Peyer's patch (tissue), 4 donors: ENCODE measurements at regions not wholly inside any gene's neighbourhood (a gene's known extent, or its start where the extent isn't known, plus 50 kb on each side); places are given as distances from the start of the nearest gene placed in this dataset.

Experiments
- DNase-seq, 3 donors: peaks; one replicate each; pipeline ENCODE4 v3.0.0-alpha.2; 2017 to 2019
- H3K27ac ChIP-seq, 4 donors: fragments of 200-600 bp; sonication (generic); one replicate each; pipeline ENCODE4 v1.5.1; 2016 to 2019
- H3K27me3 ChIP-seq, 2 donors: fragments of 200-600 bp; sonication (generic); one replicate each; pipeline ENCODE4 v1.5.1; 2019
- H3K36me3 ChIP-seq, 3 donors: fragments of 200-600 bp; sonication (generic); one replicate each; pipeline ENCODE4 v1.5.1; 2016 to 2019
- H3K4me1 ChIP-seq, 4 donors: fragments of 200-600 bp; sonication (generic); one replicate each; pipeline ENCODE4 v1.5.1; 2016 to 2019
- H3K4me3 ChIP-seq, 4 donors: fragments of 200-600 bp; sonication (generic); 1 replicate in 3 of 4; 2 replicates in 1 of 4; pipeline ENCODE4 v1.5.1; 2016 to 2019; ENCODE audit warnings: mild to moderate bottlenecking in 1 of 4
- H3K9me3 ChIP-seq, 4 donors: fragments of 200-600 bp; sonication (generic); one replicate each; pipeline ENCODE4 v1.5.1; 2016 to 2019; ENCODE audit warnings: mild to moderate bottlenecking in 1 of 4
- POLR2A ChIP-seq, 2 donors: fragments of 450-650 bp; IDR thresholded peaks; one replicate each; pipeline ENCODE4 v1.5.1; 2017; ENCODE audit warnings: antibody characterized with exemption in 2 of 2, mild to moderate bottlenecking in 2 of 2, moderate library complexity in 2 of 2
- TF ChIP-seq, protein P1 (sequence below), 6 experiments: fragments of 450-650 bp in 4 of 6; fragments of 200-600 bp in 2 of 6; sonication (generic) in 1 of 6; IDR thresholded peaks; one replicate each; pipeline ENCODE4 v1.5.1; 2017 to 2019; ENCODE audit warnings: antibody characterized with exemption in 6 of 6, mild to moderate bottlenecking in 3 of 6, moderate library complexity in 1 of 6

DNA sequence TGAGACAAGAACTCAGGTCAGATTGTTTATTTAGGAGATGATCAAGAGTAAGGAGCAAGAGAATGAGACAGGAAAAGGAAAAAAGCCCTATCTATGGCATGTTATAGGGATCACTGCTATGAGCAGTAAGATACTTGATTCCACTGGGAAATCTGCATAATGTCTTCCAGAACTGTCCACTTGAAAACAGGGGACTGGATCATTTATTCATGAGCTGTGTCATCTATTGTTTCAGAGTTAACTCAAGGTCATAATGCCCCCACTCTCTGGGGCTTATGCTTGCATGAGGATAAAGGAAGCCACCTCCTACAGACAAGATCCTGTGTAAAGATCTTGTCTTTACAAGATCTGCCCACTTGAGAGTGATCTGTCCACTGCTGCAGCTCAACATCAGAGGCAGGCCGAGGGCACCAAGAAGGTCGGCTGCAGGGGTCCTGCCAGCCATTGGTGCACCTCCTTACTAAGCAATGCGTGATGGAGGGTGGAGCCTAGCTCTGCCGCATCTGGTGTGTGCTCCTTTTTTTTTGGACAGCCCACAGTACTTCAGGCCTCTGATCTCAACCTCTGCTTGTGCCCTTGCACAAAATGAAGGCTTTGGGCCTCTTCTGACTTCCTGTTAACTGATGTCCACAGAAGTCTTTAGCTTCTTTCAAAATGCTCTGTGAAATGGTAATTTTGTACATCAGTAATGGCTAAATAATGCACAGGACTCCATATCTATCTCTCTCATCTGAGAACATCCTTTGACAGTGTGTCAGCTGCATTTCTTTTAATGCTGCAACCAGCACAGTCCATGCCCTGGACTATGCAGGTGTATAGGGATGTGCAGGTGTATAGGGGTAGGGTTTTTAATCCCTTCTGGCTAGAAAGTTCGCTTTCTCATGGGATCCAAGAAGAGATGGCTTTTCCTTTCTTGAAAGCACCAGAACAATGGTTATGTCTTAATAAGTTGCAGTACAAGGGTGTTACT is 95.9 kb upstream of the TRPC3 start:
- no peaks in the 10 kb centered on the region for H3K9me3 ChIP-seq
- no peaks in the 10 kb centered on the region for H3K27me3 ChIP-seq
- H3K4me3 ChIP-seq: no peak overlapping the region
- DNase-seq: no peak
- H3K4me1 ChIP-seq: no peaks in the 10 kb centered on the region
- H3K27ac ChIP-seq: no peak overlapping the region
- H3K36me3 ChIP-seq: no peaks in the 10 kb centered on the region
- TF ChIP-seq, protein P1, sequence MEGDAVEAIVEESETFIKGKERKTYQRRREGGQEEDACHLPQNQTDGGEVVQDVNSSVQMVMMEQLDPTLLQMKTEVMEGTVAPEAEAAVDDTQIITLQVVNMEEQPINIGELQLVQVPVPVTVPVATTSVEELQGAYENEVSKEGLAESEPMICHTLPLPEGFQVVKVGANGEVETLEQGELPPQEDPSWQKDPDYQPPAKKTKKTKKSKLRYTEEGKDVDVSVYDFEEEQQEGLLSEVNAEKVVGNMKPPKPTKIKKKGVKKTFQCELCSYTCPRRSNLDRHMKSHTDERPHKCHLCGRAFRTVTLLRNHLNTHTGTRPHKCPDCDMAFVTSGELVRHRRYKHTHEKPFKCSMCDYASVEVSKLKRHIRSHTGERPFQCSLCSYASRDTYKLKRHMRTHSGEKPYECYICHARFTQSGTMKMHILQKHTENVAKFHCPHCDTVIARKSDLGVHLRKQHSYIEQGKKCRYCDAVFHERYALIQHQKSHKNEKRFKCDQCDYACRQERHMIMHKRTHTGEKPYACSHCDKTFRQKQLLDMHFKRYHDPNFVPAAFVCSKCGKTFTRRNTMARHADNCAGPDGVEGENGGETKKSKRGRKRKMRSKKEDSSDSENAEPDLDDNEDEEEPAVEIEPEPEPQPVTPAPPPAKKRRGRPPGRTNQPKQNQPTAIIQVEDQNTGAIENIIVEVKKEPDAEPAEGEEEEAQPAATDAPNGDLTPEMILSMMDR (IDR thresholded peaks at IDR 0.05): no peak
- no peak for TF ChIP-seq POLR2A (IDR thresholded peaks at IDR 0.05)

DNA sequence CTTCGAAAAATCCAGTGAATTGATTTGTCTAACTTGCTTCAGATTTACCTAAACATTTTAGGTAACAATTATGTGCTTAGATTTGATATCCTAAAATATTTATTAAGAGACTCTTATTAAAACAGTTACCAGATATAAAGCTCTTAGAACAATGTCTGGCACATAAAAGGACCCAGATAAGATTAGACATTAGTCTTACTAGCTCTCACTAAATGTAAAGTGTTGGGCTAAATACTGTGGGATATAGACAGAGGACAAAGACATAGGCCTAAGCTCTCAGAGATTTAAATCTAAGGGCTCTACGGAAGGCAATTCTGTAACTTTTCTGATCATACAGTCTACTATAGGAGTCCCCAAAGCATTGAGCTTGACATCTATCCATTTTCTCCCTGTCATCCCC is 94.4 kb upstream of the TRPC3 start:
- no peak for DNase-seq
- Histone ChIP-seq H3K27me3 (no peaks in the 10 kb centered on the region), H3K36me3 (no peaks in the 10 kb centered on the region), H3K4me3 (no peak overlapping the region), H3K27ac (no peak overlapping the region), H3K4me1 (no peaks in the 10 kb centered on the region), H3K9me3 (no peaks in the 10 kb centered on the region)
- TF ChIP-seq, protein P1 (IDR thresholded peaks at IDR 0.05): no peak
- no peak for TF ChIP-seq POLR2A (IDR thresholded peaks at IDR 0.05)

DNA sequence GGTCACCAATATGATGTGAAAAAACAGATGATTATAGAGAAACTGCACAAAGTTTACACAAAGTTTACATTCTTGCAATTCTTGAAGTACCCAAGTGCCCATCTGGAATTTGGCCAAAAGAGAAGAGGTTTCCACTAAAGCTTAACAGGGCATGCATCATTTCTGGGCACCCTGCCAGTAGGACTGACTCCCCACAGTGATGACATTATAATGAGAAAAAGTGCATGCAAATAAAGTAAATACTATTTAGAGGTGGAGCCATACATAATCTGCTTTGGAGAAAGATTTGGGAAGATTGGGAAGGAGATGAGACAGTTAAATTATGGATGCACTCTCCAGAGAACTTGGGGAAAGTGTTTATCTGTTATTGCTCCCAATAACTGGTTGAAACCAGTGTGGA is 93.7 kb upstream of the TRPC3 start:
- Histone ChIP-seq H3K27ac (no peak overlapping the region), H3K36me3 (no peaks in the 10 kb centered on the region), H3K4me1 (no peaks in the 10 kb centered on the region), H3K27me3 (no peaks in the 10 kb centered on the region), H3K4me3 (no peak overlapping the region), H3K9me3 (no peaks in the 10 kb centered on the region)
- DNase-seq: no peak
- TF ChIP-seq, protein P1 (IDR thresholded peaks at IDR 0.05): no peak
- no peak for TF ChIP-seq POLR2A (IDR thresholded peaks at IDR 0.05)

DNA sequence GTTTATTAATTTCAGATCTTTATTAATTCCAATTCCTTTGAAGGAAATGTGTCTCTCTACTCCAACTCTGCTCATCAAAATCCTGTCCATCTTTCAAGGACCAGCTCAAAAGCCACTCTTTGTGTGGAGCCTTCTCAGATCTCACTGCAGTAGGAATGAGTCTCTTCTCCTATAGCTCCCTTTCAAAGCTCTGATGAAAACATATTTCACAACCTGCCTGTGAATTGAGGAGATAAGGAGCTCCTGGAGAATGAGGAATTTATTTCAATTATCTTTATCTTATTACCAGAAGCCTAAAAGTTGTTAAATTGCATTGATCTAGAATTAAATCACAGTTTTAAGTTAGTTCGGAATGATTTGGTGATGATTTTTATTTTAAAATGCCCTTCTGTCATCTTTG is 92.6 kb upstream of the TRPC3 start:
- no peaks in the 10 kb centered on the region for H3K9me3 ChIP-seq
- no peak for TF ChIP-seq POLR2A (IDR thresholded peaks at IDR 0.05)
- TF ChIP-seq, protein P1 (IDR thresholded peaks at IDR 0.05): no peak
- no peak overlapping the region for H3K4me3 ChIP-seq
- no peak overlapping the region for H3K27ac ChIP-seq
- no peak for DNase-seq
- no peaks in the 10 kb centered on the region for H3K27me3 ChIP-seq
- no peaks in the 10 kb centered on the region for H3K36me3 ChIP-seq
- H3K4me1 ChIP-seq: no peaks in the 10 kb centered on the region

DNA sequence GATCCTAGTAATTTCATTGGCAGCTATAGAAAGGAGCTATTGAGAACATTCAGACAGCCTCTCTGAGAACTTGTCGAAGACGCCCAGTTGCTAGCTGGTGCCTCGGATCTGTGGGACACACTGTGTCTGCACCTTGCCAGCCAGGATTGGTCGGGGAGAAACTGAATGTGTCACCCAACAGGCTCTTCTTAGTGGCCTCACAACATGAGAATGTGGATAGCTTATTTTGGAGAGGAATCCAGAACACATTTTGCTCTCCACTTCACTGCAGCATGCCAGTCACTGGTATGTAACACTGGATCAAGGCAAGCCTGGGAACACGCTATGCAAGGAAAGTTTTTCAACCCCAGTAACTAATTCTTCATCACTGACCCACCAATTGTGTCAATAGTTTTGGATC is 89.5 kb upstream of the TRPC3 start:
- no peaks in the 10 kb centered on the region for H3K36me3 ChIP-seq
- H3K4me3 ChIP-seq: no peak overlapping the region
- H3K27me3 ChIP-seq: no peaks in the 10 kb centered on the region
- no peaks in the 10 kb centered on the region for H3K9me3 ChIP-seq
- no peak for TF ChIP-seq POLR2A (IDR thresholded peaks at IDR 0.05)
- TF ChIP-seq, protein P1 (IDR thresholded peaks at IDR 0.05): no peak
- no peaks in the 10 kb centered on the region for H3K4me1 ChIP-seq
- H3K27ac ChIP-seq: no peak overlapping the region
- DNase-seq: no peak
